Esophagus mucosa (tissue), 1 donor: ENCODE measurements at regions not wholly inside any gene's neighbourhood (a gene's known extent, or its start where the extent isn't known, plus 50 kb on each side); places are given as distances from the start of the nearest gene placed in this dataset.
"Not testable (repeated sequence)": the region's sequence is repeated elsewhere in the genome, so short reads cannot be mapped to it uniquely, and the experiment has no call there.

Experiments
- ATAC-seq: fragments of 200-7000 bp; cut with Tn5 transposase; one replicate; pipeline ENCODE4 v1.9.1; 2020
- donor health status: DM: yes; HTN: yes; CAD: no.

GRCh38 chr5:33153831-33154230, 286.9 kb upstream of the TARS1 start:
- no peak for ATAC-seq

GRCh38 chr5:33160871-33161270, 279.9 kb upstream of the TARS1 start:
- ATAC-seq: no peak

GRCh38 chr5:33161421-33161820, 279.3 kb upstream of the TARS1 start:
- no peak for ATAC-seq

GRCh38 chr5:33162057-33162456, 278.7 kb upstream of the TARS1 start:
- no peak for ATAC-seq

- ATAC-seq: no peak
Measured at GRCh38 chr5:33166522-33166921, 274.2 kb upstream of the TARS1 start.

GRCh38 chr5:33166948-33167347, 273.8 kb upstream of the TARS1 start:
- ATAC-seq: no peak

GRCh38 chr5:33167541-33167940, 273.2 kb upstream of the TARS1 start:
- no peak for ATAC-seq

- ATAC-seq: no peak
Measured at GRCh38 chr5:33170411-33170810, 270.4 kb upstream of the TARS1 start.

GRCh38 chr5:33174383-33174782, 266.4 kb upstream of the TARS1 start:
- no peak for ATAC-seq

- ATAC-seq: no peak
Measured at GRCh38 chr5:33179301-33179700, 261.5 kb upstream of the TARS1 start.

- no peak for ATAC-seq
Measured at GRCh38 chr5:33180900-33181299, 259.9 kb upstream of the TARS1 start.

- no peak for ATAC-seq
Measured at GRCh38 chr5:33182986-33183385, 257.8 kb upstream of the TARS1 start.

- ATAC-seq: no peak
Measured at GRCh38 chr5:33184367-33184766, 256.4 kb upstream of the TARS1 start.

- ATAC-seq: no peak
Measured at GRCh38 chr5:33188089-33188488, 252.7 kb upstream of the TARS1 start.

- no peak for ATAC-seq
Measured at GRCh38 chr5:33194914-33195313, 245.9 kb upstream of the TARS1 start.

GRCh38 chr5:33195431-33196165, 245.2 kb upstream of the TARS1 start:
- no peak for ATAC-seq

GRCh38 chr5:33198836-33199235, 241.9 kb upstream of the TARS1 start:
- no peak for ATAC-seq

GRCh38 chr5:33203931-33204330, 236.8 kb upstream of the TARS1 start:
- no peak for ATAC-seq

- no peak for ATAC-seq
Measured at GRCh38 chr5:33205079-33205478, 235.7 kb upstream of the TARS1 start.

- ATAC-seq: no peak
Measured at GRCh38 chr5:33205727-33206410, 234.9 kb upstream of the TARS1 start.

- ATAC-seq: no peak
Measured at GRCh38 chr5:33206962-33207506, 233.7 kb upstream of the TARS1 start.

GRCh38 chr5:33209252-33209651, 231.5 kb upstream of the TARS1 start:
- ATAC-seq: no peak

GRCh38 chr5:33210221-33210620, 230.5 kb upstream of the TARS1 start:
- not testable (repeated sequence) for ATAC-seq

GRCh38 chr5:33210978-33211377, 229.8 kb upstream of the TARS1 start:
- ATAC-seq: no peak
